H1 (cell line): ENCODE measurements at regions not wholly inside any gene's neighbourhood (a gene's known extent, or its start where the extent isn't known, plus 50 kb on each side); places are given as distances from the start of the nearest gene placed in this dataset.

Experiments used
- E2F6 ChIP-seq: IDR thresholded peaks from 2 replicates; pipeline ENCODE4 v1.6.1; 2012; ENCODE audit warnings: inconsistent platforms
- EGR1 ChIP-seq: IDR thresholded peaks from 2 replicates; pipeline ENCODE4 v1.6.1; 2011; ENCODE audit warnings: low read depth, low read length, borderline replicate concordance
- HDAC6 ChIP-seq: IDR thresholded peaks from one replicate; pipeline ENCODE4 v1.7.1; 2012; ENCODE audit warnings: low read depth, mild to moderate bottlenecking, inconsistent platforms, low read length, moderate library complexity
- KDM4A ChIP-seq: IDR thresholded peaks from one replicate; pipeline ENCODE4 v1.7.1; 2012; ENCODE audit warnings: low read depth, mild to moderate bottlenecking, moderate library complexity, low read length, inconsistent platforms; ENCODE audit not compliant: severe bottlenecking
- RBBP5 ChIP-seq: IDR thresholded peaks from 2 replicates; pipeline ENCODE4 v1.7.1; 2012; ENCODE audit warnings: low read depth, mild to moderate bottlenecking, inconsistent platforms, low read length, moderate library complexity, borderline replicate concordance
- SIRT6 ChIP-seq: IDR thresholded peaks from one replicate; pipeline ENCODE4 v1.7.1; 2012; ENCODE audit warnings: low read length, inconsistent platforms
- TAF7 ChIP-seq: optimal IDR thresholded peaks from 2 replicates; pipeline ENCODE3; 2011; ENCODE audit warnings: low read depth, mild to moderate bottlenecking, inconsistent platforms, low read length, moderate library complexity, borderline replicate concordance

GRCh38 chr2:48157150-48157549 lies 157.3 kb upstream of the FOXN2 start (continued):
- TF ChIP-seq KDM4A (no peak), HDAC6 (no peak), EGR1 (no peak), RBBP5 (no peak), E2F6 (no peak), SIRT6 (no peak), TAF7 (no peak)
